Astrocyte (in vitro differentiated cells and primary cell): ENCODE measurements at regions not wholly inside any gene's neighbourhood (a gene's known extent, or its start where the extent isn't known, plus 50 kb on each side); places are given as distances from the start of the nearest gene placed in this dataset.

ENCODE experiments used
- EZH2 ChIP-seq: IDR thresholded peaks from 2 replicates; pipeline ENCODE4 v1.6.1; 2012; ENCODE audit warnings: mild to moderate bottlenecking, low read length, inconsistent platforms; ENCODE audit not compliant: insufficient read depth
- TF ChIP-seq, protein P1 (sequence below): IDR thresholded peaks from 2 replicates; pipeline ENCODE4 v1.5.1; 2011; ENCODE audit warnings: low read depth, mild to moderate bottlenecking, inconsistent platforms, low read length, moderate library complexity; ENCODE audit not compliant: insufficient read depth

DNA sequence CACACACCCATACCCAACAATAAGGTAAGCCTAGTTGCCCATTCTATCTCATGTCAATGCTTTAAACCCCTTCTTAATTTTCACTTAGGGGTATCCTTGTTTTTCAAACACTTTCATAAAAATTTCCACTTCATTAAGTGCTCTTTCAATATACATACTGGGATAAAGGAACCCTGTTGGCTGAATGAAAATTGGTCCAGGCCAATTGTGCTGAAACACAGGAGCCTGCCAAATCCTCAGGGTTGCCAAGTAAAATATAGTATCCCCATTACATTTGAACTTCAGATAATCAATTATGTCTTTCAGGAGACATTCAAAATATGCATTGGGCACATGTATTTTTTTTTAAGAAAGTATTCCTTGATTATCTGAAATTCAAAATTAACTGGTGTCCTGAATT is 1131.1 kb downstream of the SLITRK1 start:
- TF ChIP-seq, protein P1, sequence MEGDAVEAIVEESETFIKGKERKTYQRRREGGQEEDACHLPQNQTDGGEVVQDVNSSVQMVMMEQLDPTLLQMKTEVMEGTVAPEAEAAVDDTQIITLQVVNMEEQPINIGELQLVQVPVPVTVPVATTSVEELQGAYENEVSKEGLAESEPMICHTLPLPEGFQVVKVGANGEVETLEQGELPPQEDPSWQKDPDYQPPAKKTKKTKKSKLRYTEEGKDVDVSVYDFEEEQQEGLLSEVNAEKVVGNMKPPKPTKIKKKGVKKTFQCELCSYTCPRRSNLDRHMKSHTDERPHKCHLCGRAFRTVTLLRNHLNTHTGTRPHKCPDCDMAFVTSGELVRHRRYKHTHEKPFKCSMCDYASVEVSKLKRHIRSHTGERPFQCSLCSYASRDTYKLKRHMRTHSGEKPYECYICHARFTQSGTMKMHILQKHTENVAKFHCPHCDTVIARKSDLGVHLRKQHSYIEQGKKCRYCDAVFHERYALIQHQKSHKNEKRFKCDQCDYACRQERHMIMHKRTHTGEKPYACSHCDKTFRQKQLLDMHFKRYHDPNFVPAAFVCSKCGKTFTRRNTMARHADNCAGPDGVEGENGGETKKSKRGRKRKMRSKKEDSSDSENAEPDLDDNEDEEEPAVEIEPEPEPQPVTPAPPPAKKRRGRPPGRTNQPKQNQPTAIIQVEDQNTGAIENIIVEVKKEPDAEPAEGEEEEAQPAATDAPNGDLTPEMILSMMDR, result no peak
- no peak for TF ChIP-seq EZH2
